Left colon (tissue), 2 donors: ENCODE measurements at regions not wholly inside any gene's neighbourhood (a gene's known extent, or its start where the extent isn't known, plus 50 kb on each side); places are given as distances from the start of the nearest gene placed in this dataset.

Experiments used
- ATAC-seq: fragments of 200-7000 bp; cut with Tn5 transposase; one replicate; pipeline ENCODE4 v1.9.1; 2020; ENCODE audit warnings: mild to moderate bottlenecking, moderate library complexity
- DNase-seq, 2 donors: peaks; one replicate each; pipeline ENCODE4 v3.0.0-alpha.2; 2020
- intact Hi-C, 2 donors: fragments of 100-400 bp; cut with DNase I in 1 of 2; cut with micrococcal nuclease in 1 of 2; formaldehyde crosslinking; loops; one replicate each; pipeline versions ENCODE4 v1.11.2 to v1.14.0; 2022; cut with DNase I, micrococcal nuclease
- donor health status: DM: no; HTN: no; CAD: no.
- donor health status: DM: yes; HTN: yes; CAD: no.

DNA sequence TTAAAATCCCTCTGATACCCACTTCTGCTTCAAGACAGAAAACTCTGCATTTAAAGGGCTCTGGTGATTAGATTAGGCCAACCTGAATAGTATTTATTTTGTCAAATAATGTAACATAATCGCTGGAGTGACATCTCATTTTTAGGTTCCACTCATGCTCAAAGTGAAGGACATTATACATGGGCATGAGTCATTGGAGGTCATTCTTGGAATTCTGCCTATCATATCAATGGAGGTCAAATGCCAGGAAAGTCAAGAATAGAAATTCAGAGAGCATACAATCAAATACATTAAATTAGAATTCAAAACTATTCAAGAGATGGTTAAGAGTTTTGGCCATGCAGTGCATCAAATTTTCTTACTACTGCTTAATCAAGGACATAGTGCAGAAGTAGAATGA lies 50.8 kb upstream of the PRSS1 start:
- ATAC-seq = no peak

GRCh38 chr7:142697270-142697669 lies 52.0 kb upstream of the PRSS1 start:
- DNase-seq (no peak), ATAC-seq (no peak)
- intact Hi-C loops = no loop called here

More for the DNA sequence above, 50.8 kb upstream of the PRSS1 start:
- no peak for DNase-seq
- intact Hi-C loops = no loop called here

DNA sequence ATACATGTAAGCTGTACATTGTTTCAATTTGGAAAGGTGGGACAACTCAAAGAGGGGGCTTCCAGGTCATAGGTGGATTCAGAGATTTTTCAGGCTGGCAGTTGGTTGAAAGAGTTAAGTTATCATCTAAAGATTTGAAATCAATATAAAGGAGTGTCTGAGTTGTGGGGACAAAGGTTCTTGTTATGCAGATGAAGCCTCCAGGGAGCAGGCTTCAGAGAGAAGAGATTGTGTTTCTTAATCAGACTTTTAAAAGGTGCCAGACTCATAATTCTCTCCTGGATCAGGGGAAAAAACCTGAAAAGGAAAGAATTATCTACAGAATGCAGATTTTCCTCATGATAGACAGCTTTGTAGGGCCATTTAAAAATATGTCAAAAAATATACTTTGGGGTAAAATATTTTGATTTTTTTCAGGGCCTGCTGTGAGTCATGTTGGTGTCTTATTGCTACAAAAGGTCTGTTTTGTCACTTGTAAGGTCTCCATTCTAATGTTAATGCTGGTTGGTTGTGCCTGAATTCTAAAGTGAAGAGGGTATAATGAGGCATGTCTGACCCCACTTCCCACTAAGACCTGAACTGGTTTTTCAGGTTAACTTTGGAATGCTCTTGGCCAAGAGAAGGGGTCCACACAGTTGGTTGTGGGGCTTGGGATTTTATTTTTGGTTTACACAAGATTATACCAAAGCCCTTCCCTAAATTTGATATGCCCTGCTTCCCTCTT lies 52.7 kb upstream of the PRSS1 start:
- no peak for ATAC-seq
- intact Hi-C loops = no loop called here
- no peak for DNase-seq

DNA sequence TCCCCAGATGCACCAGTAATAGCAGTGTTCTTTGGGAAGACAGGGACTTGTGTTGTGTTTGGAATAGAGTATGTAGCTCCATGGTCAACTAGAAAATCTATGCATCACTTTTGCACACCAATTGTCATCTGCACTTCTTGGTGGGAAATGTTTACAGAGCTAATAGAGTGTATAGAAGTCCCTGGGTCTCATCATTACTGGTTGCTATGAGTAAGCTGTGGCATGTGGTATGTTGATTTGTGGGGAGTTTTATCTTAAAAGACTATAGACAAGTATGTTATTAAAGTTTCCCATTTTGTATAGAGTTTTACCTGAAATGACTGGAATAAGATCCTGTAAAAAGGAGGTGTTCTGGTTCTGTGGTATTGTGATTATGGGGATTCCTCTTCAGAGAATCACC lies 55.4 kb upstream of the PRSS1 start:
- DNase-seq (no peak), ATAC-seq (no peak)
- intact Hi-C loops = no loop called here

DNA sequence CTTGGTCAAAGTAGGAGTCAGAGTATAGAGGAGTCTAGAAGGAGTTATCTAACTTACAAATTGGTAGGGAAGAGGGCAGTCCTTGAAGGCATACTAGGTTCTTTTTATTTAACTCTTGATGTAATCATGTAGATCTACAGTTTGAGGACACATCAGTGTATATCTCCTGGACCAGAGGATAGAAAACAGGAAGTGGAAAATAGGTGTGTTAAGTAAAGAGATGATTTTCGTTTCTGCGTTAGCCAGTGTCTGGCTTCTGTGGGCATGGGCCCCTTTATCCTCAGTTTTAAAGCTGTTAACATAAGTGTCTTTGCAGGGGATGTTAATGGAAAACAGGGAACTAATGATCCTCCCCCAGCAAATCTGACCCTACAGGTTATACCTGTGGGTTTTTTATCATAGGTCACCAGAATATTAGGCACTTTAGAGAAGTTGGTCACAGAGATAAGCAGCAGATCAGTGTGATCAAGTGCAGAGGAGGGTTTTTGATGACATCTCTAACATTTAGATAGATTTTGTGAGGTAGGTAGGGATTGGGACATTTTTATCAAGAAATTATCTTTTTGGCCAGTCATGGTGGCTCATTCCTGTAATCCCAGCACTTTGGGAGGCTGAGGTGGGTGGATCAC lies 58.6 kb upstream of the PRSS1 start:
- intact Hi-C loops = no loop called here
- DNase-seq (no peak), ATAC-seq (no peak)

DNA sequence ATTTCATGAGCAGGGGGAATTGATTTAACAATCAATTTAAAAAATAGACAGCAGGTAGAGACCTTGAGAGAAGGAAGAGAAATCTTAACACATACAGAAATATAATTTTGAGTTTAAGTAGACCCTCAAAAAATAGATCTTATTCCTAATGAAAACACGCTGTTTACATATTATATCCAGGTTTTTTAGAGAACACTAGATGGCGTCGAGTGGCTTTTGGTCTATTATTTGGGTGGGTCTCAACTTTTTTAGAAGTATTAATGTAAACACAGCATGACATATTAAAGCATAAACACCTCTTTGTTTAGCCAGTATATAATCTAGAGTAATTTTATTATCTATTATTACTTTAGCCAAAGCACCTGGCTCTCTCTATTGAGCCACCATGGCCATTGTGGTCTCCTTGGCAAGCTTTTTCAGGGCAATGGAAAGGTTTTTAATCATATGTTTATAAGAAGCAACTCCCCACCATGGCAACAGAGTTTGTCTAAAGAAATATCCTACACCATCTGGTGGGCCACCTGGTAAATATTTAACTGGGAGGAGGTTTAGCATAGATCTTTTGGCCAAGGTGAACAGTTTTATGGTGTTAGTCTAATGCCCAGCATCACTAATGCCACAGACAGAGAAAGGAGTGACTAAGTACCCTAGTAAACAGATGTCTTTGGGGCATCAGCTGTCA lies 59.7 kb upstream of the PRSS1 start:
- intact Hi-C loops = no loop called here
- no peak for ATAC-seq
- DNase-seq = no peak

DNA sequence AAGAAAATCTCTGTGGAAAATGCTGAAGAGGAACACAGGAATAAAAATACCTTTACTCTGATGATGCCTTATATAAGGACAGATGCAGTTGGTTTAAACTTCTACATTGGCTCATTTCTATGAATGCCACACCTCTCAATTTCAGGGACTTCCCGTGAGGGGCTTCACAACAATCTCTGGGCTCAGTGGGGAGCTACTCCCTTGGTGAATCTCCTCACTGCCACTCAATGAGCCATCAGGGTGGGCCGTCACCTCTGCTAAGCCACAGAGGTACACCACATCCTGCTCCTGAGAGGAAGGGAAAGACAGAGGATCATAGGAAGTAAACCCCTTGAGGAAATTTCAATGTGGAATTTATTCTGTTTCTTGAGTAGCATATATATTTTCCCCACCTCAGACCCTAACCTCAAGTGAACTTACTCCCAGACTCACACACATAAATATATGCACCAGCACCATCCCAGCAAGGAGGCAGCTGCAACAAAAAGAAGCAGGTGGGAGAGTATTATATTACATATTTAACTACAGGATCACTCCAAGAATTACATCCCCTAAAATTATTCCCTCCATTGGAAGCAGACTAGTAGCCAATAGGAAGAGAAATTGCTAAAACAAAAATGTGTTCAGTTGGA lies 63.3 kb upstream of the PRSS1 start:
- intact Hi-C loops = no loop called here
- ATAC-seq (no peak), DNase-seq (no peak)

- intact Hi-C loops = no loop called here
- ATAC-seq = no peak
- no peak for DNase-seq
Measured at GRCh38 chr7:142681314-142682092, 67.8 kb upstream of the PRSS1 start.

- ATAC-seq = no peak
- intact Hi-C loops = no loop called here
- no peak for DNase-seq
Measured at GRCh38 chr7:142671506-142671905, 77.8 kb upstream of the PRSS1 start.

- ATAC-seq (no peak), DNase-seq (no peak)
- intact Hi-C loops = no loop called here
Measured at GRCh38 chr7:142670511-142670910, 78.8 kb upstream of the PRSS1 start.

GRCh38 chr7:142669074-142669654 lies 80.1 kb upstream of the PRSS1 start:
- intact Hi-C loops = no loop called here
- DNase-seq = no peak
- no peak for ATAC-seq

GRCh38 chr7:142668495-142668894 lies 80.8 kb upstream of the PRSS1 start:
- ATAC-seq (no peak), DNase-seq (no peak)
- intact Hi-C loops = no loop called here

- intact Hi-C loops = no loop called here
- DNase-seq = no peak
- no peak for ATAC-seq
Measured at GRCh38 chr7:142657376-142657775, 91.9 kb upstream of the PRSS1 start.

GRCh38 chr7:142654398-142654797 lies 94.9 kb upstream of the PRSS1 start:
- DNase-seq (no peak), ATAC-seq (no peak)
- intact Hi-C loops = no loop called here

GRCh38 chr7:142647749-142648148 lies 101.5 kb upstream of the PRSS1 start:
- ATAC-seq = no peak
- no peak for DNase-seq
- intact Hi-C loops = no loop called here

DNA sequence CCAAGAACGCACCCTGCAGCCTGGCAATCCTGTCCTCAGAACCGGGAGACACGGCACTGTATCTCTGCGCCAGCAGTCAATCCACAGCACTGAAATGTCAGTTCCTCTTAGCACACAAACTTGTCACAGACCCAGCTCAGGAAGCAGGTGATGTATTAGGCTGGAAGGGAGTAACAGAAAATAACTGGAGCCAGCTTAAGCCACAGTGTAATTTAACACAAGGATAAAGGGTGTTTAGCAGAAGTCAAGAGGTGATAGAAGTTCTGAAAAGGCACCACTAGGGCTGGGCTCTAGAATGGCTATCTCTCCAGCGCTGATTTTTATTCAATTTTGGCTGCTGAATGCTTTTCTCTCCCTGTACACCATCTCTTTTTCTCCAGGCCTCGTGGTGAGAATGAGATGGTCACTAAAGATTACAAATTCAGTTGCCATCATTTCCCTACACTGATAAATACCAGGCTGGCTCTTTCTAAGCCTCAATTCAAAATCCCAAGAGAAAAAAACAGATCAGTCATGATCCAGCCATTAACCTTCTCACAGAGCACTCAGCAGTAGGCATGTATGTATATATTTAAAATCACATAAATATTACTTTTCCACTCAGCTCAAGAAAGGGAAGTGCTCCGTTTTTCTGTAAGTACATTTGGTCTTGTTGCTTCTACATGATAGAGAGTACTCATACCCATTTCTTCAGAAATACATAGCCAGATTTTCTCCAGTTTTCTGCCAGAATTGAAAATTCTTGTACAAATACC lies 102.7 kb upstream of the PRSS1 start:
- DNase-seq (no peak), ATAC-seq (no peak)
- intact Hi-C loops = no loop called here

- ATAC-seq (no peak), DNase-seq (no peak)
- intact Hi-C loops = no loop called here
Measured at GRCh38 chr7:142645777-142646176, 103.5 kb upstream of the PRSS1 start.

GRCh38 chr7:142642316-142642715 lies 107.0 kb upstream of the PRSS1 start:
- intact Hi-C loops = no loop called here
- DNase-seq = no peak
- no peak for ATAC-seq
